Smooth muscle cell (in vitro differentiated cells): ENCODE measurements at regions not wholly inside any gene's neighbourhood (a gene's known extent, or its start where the extent isn't known, plus 50 kb on each side); places are given as distances from the start of the nearest gene placed in this dataset.

Source experiments
- DNase-seq: peaks from one replicate; lab custom pipeline; 2025; ENCODE audit not compliant: unreplicated experiment; lab: John Stamatoyannopoulos, UW
- H2AFZ ChIP-seq: fragments of 200-600 bp; sonication (generic); 2 replicates; pipeline ENCODE4 v1.6.0; 2016; ENCODE audit warnings: antibody characterized with exemption, low read depth, mild to moderate bottlenecking
- H3F3A ChIP-seq: fragments of 200-600 bp; sonication (generic); 2 replicates; pipeline ENCODE4 v1.6.0; 2017; ENCODE audit warnings: antibody characterized with exemption, low read depth
- H3K27ac ChIP-seq: fragments of 200-600 bp; sonication (generic); 2 replicates; pipeline ENCODE4 v1.5.1; 2016; ENCODE audit warnings: low read depth, mild to moderate bottlenecking
- H3K27me3 ChIP-seq: fragments of 200-600 bp; sonication (generic); 2 replicates; pipeline ENCODE4 v1.6.1; 2016; ENCODE audit warnings: low read depth, mild to moderate bottlenecking
- H3K36me3 ChIP-seq: fragments of 200-600 bp; sonication (generic); 2 replicates; pipeline ENCODE4 v1.5.1; 2016; ENCODE audit warnings: low read depth
- H3K4me1 ChIP-seq: fragments of 200-600 bp; sonication (generic); 2 replicates; pipeline ENCODE4 v1.5.1; 2016; ENCODE audit warnings: low read depth
- H3K4me2 ChIP-seq: fragments of 200-600 bp; sonication (generic); 2 replicates; pipeline ENCODE4 v1.6.0; 2016; ENCODE audit warnings: mild to moderate bottlenecking
- H3K4me3 ChIP-seq: fragments of 200-600 bp; sonication (generic); 2 replicates; pipeline ENCODE4 v1.5.1; 2016; ENCODE audit warnings: mild to moderate bottlenecking
- H3K79me2 ChIP-seq: fragments of 200-600 bp; sonication (generic); 2 replicates; pipeline ENCODE4 v1.6.0; 2016; ENCODE audit warnings: low read depth, mild to moderate bottlenecking
- H3K9ac ChIP-seq: fragments of 200-600 bp; sonication (generic); 2 replicates; pipeline ENCODE4 v1.6.0; 2016; ENCODE audit warnings: low read depth
- H3K9me3 ChIP-seq: fragments of 200-600 bp; sonication (generic); replicated peaks from 2 replicates; pipeline ENCODE4 v1.5.1; 2016; ENCODE audit warnings: low read depth
- H4K20me1 ChIP-seq: fragments of 200-600 bp; sonication (generic); 2 replicates; pipeline ENCODE4 v1.6.0; 2016; ENCODE audit warnings: low read depth
- WGBS: methylation state at CpG from one replicate; pipeline ENCODE4 v1.1.7; 2016; ENCODE audit warnings: low lambda C conversion rate; 5-methylcytosine and 5-hydroxymethylcytosine counted together
- TF ChIP-seq, protein P1 (sequence below): fragments of 200-600 bp; sonication (generic); IDR thresholded peaks from 2 replicates; pipeline ENCODE4 v1.5.1; 2017; ENCODE audit warnings: borderline replicate concordance, mild to moderate bottlenecking, antibody characterized with exemption; ENCODE audit not compliant: insufficient read depth, poor library complexity, severe bottlenecking

DNA sequence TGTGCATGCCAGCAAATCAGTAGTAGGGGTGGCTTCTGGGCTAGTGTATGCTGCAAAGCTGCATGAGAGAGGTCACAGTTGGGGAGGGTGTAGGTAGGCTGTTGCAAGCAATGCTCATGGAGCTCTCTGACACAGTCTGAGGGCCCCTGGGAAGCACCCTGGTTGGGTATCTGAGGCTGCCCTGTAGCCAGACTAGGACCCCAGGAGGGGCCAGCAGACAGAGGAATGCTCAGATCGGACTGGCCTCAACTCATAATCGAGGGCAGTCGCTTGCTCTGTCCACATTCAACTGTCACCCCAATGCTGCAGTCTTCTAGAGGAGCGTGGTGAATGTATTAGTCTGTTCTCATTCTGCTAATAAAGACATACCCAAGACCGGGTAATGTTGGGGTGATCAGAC, 204.0 kb upstream of the ALG10 start:
- no peak for DNase-seq
- H3K4me3 ChIP-seq, result no peak overlapping the region
- WGBS, result 89% methylated on average over 5 of the region's 5 CpGs
- no peaks in the 10 kb centered on the region for H3K9me3 ChIP-seq
- TF ChIP-seq, protein P1, sequence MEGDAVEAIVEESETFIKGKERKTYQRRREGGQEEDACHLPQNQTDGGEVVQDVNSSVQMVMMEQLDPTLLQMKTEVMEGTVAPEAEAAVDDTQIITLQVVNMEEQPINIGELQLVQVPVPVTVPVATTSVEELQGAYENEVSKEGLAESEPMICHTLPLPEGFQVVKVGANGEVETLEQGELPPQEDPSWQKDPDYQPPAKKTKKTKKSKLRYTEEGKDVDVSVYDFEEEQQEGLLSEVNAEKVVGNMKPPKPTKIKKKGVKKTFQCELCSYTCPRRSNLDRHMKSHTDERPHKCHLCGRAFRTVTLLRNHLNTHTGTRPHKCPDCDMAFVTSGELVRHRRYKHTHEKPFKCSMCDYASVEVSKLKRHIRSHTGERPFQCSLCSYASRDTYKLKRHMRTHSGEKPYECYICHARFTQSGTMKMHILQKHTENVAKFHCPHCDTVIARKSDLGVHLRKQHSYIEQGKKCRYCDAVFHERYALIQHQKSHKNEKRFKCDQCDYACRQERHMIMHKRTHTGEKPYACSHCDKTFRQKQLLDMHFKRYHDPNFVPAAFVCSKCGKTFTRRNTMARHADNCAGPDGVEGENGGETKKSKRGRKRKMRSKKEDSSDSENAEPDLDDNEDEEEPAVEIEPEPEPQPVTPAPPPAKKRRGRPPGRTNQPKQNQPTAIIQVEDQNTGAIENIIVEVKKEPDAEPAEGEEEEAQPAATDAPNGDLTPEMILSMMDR, result no peak
- H3K4me1 ChIP-seq, result no peaks in the 10 kb centered on the region
- H3K27ac ChIP-seq, result no peak overlapping the region
- H3K4me2 ChIP-seq, result no peak overlapping the region
- no peaks in the 10 kb centered on the region for H3F3A ChIP-seq
- H4K20me1 ChIP-seq, result no peaks in the 10 kb centered on the region
- no peaks in the 10 kb centered on the region for H3K27me3 ChIP-seq
- no peak overlapping the region for H3K9ac ChIP-seq
- no peaks in the 10 kb centered on the region for H3K79me2 ChIP-seq
- H3K36me3 ChIP-seq, result no peaks in the 10 kb centered on the region
- H2AFZ ChIP-seq, result no peak overlapping the region

DNA sequence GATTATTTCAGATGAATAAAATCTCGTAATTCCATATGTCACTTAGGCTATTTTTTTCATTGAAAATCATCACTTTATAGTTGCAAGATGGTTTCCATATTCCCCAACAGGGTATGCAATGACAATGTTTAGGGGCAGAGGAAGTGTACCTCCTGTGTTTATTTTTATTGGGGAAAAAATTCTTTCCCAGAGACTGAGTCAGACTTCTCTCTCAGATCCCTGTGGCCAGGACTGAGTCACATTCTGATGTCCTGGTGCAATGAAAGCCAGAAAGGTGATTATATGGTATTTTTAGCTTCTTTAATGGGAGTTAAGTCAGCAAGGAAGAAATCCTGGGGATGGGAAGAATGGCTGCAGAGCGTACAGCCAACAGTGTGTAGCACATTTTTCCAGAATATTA, 196.9 kb upstream of the ALG10 start:
- no peak for DNase-seq
- Histone ChIP-seq H3K9me3 (no peaks in the 10 kb centered on the region), H4K20me1 (no peaks in the 10 kb centered on the region), H3K79me2 (no peaks in the 10 kb centered on the region), H3K4me2 (no peak overlapping the region), H3K36me3 (no peaks in the 10 kb centered on the region), H3K4me1 (no peaks in the 10 kb centered on the region), H3K27ac (no peak overlapping the region), H3F3A (no peaks in the 10 kb centered on the region), H3K4me3 (no peak overlapping the region), H3K27me3 (no peaks in the 10 kb centered on the region), H2AFZ (no peak overlapping the region), H3K9ac (no peak overlapping the region)
- WGBS, result 42% methylated on average over 2 of the region's 2 CpGs
- TF ChIP-seq, protein P1, result no peak

DNA sequence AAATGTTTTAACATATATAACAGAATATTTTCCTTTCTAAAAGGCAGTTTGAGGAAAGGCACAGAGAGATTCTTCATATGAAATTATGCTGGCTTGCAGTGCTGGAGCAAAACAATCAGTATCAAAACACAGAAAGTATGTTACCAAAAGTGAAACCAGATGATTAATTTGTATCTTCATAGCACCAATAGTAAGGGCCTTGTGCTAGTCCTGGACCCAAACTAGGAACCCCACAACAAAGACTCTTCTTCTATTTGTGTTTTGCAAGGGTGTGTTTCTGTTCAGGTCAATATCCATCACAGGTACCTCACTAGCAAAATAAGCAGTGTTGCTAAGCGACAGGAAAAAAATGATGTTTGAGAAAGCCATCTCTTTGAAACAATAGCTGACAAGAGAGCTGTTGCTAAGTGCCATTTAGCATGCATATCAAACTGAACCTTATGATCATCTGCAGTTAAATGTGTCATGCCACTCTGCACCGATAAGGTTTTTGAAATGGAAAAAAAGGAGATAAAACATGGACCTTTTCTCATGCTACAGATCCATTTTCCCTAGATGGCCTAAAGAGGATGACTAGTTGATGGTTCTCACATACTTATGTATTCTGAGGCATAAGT, 196.2 kb upstream of the ALG10 start:
- Histone ChIP-seq H3K9ac (no peak overlapping the region), H3K9me3 (no peaks in the 10 kb centered on the region), H3K36me3 (no peaks in the 10 kb centered on the region), H3K79me2 (no peaks in the 10 kb centered on the region), H3K4me2 (no peak overlapping the region), H2AFZ (no peak overlapping the region), H3K4me3 (no peak overlapping the region), H3F3A (no peaks in the 10 kb centered on the region), H3K27ac (no peak overlapping the region), H4K20me1 (no peaks in the 10 kb centered on the region), H3K4me1 (no peaks in the 10 kb centered on the region), H3K27me3 (no peaks in the 10 kb centered on the region)
- WGBS, result 91% methylated on average over 2 of the region's 2 CpGs
- no peak for DNase-seq
- TF ChIP-seq, protein P1, result no peak

DNA sequence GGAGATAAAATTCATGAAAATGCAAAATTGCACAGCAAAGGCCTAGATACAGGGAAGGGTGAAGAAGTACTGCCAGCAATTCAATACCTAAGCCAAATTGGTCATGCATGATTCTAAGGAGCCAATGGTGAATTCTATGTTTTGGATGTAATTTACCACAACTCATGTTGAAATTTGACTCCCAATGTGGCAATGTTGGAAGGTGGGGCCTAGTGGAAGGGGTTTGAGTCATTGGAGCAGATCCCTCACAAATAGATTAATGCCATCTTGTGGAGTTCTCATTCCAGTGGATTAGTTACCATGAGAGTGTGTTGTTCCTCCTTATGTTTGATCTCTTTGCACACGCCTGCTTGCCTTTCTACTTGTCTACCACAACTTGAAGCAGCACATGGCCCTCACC, 194.0 kb upstream of the ALG10 start:
- H3K4me1 ChIP-seq, result no peaks in the 10 kb centered on the region
- no peaks in the 10 kb centered on the region for H3K36me3 ChIP-seq
- no peak overlapping the region for H3K27ac ChIP-seq
- no peak overlapping the region for H3K4me3 ChIP-seq
- H3K27me3 ChIP-seq, result no peaks in the 10 kb centered on the region
- no peaks in the 10 kb centered on the region for H3K9me3 ChIP-seq
- TF ChIP-seq, protein P1, result no peak
- H3K79me2 ChIP-seq, result no peaks in the 10 kb centered on the region
- H3K4me2 ChIP-seq, result no peak overlapping the region
- no peaks in the 10 kb centered on the region for H4K20me1 ChIP-seq
- WGBS, result 72% methylated on average over 1 of the region's 1 CpG
- no peak overlapping the region for H2AFZ ChIP-seq
- DNase-seq, result no peak
- H3F3A ChIP-seq, result no peaks in the 10 kb centered on the region
- no peak overlapping the region for H3K9ac ChIP-seq
